RPMI7951 (cell line): ENCODE measurements at regions not wholly inside any gene's neighbourhood (a gene's known extent, or its start where the extent isn't known, plus 50 kb on each side); places are given as distances from the start of the nearest gene placed in this dataset.
A peak's percentile ranks its signal among the peaks of the same experiment; 100 is the strongest.

Experiments
- DNase-seq: peaks from one replicate; pipeline ENCODE4 v3.0.0-alpha.2; 2012; ENCODE audit warnings: low read depth

DNA sequence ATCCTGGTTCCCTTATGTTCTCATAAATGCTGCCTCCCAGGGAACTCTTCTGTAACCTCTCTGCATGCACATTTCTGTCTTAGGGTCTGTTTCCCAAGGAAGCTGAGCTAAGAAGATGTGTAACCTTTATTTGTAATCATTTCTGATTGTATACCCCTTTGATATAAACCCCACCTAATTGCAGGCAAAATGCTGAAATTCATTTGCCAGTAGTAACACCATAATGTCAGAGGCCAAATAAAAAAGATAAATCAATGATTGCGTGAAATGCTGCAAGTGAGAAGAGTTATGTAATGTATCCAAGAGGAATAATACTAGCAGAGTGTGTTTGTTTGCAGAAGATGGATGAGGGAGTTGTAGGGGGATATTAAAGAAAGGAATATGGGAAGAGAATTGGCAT is 822.6 kb upstream of the GRAMD2B start:
- no peak for DNase-seq

- DNase-seq, result no peak
Measured at GRCh38 chr5:125602184-125602583, 821.0 kb upstream of the GRAMD2B start.

DNA sequence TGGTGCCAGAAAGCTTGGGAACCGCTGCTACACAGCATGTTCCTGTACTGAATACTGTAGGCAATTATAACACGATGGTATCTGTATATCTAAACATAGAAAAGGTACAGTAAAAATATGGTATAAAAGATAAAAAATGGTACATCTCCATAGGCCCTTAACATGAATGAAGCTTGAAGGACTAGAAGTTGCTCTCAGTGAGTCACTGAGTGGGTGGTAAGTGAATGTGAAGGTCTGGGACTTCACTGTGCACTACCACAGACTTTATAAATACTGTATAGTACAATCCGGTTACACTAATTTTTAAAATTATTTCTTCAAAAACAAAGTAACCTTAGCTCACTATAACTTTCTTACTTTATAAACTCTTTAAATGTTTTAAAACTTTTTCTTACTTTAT is 819.9 kb upstream of the GRAMD2B start:
- DNase-seq, result no peak

- no peak for DNase-seq
Measured at GRCh38 chr5:125604104-125604503, 819.1 kb upstream of the GRAMD2B start.

- no peak for DNase-seq
Measured at GRCh38 chr5:125607018-125607417, 816.2 kb upstream of the GRAMD2B start.

DNA sequence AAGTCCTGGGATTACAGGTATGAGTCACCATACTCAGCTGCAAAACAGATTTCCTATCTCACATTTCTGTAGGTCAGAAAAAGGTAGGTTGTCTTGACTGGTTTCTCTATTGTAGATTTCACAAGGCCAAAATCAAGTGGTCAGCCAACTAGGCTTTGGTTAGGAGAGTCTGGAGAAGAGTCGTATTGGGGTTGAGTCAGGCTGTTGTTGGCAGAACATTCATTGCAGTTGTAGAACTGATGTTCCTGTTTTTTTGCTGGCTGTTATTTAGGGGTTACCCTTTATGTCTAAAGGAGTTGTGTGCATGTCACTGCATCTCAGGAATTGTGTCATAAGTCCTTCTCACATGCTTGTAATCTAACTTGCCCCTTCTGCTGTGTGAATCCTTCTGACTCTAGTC is 814.2 kb upstream of the GRAMD2B start:
- no peak for DNase-seq

GRCh38 chr5:125610892-125611291 is 812.3 kb upstream of the GRAMD2B start:
- DNase-seq, result no peak

GRCh38 chr5:125611541-125611940 is 811.7 kb upstream of the GRAMD2B start:
- DNase-seq, result no peak

DNA sequence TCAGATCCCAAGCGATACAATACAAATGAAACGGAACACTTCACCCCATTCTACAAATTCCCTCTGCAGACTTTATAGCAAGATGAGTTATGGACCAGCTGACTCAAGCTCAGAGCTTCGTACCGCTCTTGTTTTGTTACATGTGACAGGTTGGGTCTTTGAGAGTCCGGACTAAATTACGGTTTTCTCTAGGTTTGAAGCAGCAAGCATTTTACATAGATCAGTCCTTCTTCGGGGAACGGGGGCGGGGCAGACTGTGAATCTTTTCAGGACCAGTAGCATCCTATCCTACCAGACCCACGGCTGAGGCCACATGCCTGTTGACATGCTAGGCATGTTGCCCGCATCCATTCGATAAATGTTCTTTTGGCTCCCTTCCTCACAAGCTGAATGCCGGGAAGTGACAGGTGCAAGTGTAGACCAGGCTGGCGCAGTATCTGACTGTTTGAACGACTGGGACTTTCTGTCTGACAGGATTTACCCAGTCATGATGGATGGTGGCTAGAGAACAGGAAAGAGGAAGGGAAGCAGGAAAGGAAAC is 811.0 kb upstream of the GRAMD2B start:
- no peak for DNase-seq

- DNase-seq, result no peak
Measured at GRCh38 chr5:125612776-125613175, 810.4 kb upstream of the GRAMD2B start.

DNA sequence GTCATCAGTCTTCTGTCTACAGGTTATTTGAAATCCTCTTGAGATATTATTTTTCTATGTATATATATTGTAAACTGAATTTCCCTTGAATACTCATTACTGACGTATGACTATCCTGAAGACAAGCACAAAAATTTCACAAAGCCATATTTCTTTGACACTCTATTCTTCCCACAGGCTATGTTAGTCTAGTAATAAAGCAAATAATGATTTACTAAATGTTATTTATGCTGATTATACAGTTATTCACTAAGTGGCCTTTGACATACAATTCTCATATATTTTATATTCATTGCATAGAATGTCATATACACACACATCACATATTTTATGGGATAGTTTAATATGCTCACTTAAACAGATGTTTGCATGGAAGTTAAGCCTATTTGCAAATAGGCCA is 793.0 kb upstream of the GRAMD2B start:
- no peak for DNase-seq

DNA sequence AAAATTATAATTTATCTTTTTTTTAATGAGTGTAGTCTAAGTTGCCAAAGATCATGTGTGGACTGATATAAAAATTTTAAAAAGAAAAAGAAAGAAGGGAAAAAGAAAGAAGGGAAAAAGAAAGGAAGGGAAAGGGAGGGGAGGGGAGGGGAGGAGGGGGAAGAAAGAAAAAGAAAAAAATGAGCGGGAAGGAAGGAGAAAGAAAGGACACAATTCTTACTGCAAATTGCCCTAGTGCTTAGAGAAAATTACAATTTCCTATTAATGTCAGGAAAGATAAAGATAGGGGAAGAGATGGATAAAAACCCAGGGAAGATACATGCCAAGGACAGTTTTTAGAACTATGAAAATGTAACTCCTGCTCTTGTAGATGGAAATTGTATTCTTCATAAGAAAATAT is 789.7 kb upstream of the GRAMD2B start:
- DNase-seq, result no peak

DNA sequence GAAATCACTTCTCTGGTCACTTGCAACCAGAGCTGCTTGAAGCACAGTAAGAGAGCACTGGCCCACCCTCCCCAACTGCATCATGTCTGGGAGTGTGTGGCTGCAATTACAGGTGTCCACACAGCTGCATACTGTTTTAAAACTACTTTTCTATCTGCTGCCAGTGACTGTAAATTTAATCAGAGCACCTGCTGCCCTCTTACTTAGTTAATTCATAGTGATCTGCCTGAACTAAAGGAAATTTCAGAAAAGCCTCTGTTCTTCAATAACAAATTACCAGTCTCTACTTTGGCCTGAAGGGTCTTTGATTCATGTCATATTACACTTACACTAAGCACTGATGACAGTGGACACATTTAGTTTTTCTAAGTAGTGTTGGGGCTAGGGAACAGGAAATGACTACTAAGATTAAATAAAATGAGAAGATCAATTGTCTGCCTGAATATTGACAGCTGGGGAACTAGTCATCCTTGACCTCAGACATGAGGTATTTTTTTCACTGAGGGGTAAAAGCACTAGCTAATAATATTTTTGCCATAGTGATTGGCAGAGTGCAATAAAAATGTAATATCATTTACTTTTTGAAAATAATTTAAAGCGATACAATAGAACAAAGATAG is 788.9 kb upstream of the GRAMD2B start:
- DNase-seq, result no peak

DNA sequence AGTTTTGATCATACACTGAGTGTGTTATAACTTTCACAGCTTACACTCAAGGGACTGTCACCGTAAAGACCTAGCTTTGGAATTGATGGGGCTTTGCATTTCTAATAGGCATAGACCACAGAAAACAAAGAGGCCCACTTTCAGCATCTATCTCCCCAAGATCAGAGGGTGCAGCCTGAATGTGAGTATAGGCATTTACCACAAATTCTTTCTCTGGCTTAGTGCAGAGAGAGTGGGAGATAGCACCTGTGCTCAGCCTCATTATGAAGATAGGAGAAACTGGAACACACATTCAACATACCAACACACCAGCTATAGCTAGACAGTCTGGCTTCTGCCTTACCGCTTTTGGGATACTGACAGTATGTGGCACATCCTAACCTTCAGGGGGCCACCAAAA is 783.4 kb upstream of the GRAMD2B start:
- no peak for DNase-seq

DNA sequence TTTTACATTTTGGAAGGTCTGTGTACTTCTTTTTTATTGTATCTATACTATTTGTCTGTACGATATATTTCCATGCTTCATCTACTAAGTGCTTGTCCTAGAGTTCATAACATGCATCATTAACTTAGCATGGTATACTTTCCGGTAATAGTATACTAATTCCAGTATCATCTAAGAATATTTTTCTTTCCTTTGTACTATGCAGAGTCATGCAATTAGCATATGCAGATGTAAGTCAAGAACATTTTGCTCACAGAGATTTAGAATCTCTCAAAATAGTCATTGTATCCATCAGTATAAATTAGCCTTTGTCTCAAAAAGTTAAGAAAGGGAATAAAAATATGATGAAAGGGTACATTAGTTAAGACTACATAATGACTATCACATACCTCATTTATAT is 770.4 kb upstream of the GRAMD2B start:
- DNase-seq, result no peak

DNA sequence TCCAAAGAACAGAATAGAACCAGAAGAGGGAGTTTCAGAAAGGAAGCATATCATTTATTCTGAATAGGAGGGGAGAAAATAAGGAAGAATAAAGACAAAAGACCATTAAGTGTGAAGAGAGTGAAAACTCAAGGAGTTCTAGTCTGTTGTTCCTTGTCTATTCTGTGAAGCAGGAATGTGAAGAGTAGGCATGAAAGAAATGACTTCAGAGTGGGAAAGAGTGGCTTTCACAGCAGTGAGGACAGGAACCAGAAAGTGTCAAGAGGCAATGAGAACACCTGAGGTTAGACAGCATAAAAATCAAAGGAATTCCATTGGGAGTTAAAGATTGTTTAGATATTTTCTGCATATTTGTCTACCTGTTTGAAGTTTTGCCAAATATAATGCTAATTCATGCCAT is 768.8 kb upstream of the GRAMD2B start:
- DNase-seq, result no peak

DNA sequence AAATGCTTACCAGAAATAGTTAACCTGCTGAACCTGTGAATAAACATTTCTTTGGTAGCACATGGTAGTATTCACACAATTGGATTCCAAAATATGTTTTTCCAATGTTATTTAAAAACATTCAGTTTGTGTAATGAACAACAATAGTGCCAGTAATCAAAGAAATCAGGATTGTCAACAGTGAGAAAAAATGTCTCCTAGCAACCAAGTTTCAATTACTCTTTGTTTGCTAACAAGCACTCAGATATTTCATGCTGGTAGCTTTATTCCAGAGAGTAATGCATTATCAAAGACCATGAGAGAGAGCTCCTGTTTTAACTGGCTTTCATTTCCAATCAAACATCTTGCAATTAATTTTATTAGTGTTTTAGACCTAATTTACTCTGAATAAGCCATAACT is 768.1 kb upstream of the GRAMD2B start:
- no peak for DNase-seq

- DNase-seq, result peak; percentile 14
Measured at GRCh38 chr5:125657936-125658335, 765.3 kb upstream of the GRAMD2B start.

DNA sequence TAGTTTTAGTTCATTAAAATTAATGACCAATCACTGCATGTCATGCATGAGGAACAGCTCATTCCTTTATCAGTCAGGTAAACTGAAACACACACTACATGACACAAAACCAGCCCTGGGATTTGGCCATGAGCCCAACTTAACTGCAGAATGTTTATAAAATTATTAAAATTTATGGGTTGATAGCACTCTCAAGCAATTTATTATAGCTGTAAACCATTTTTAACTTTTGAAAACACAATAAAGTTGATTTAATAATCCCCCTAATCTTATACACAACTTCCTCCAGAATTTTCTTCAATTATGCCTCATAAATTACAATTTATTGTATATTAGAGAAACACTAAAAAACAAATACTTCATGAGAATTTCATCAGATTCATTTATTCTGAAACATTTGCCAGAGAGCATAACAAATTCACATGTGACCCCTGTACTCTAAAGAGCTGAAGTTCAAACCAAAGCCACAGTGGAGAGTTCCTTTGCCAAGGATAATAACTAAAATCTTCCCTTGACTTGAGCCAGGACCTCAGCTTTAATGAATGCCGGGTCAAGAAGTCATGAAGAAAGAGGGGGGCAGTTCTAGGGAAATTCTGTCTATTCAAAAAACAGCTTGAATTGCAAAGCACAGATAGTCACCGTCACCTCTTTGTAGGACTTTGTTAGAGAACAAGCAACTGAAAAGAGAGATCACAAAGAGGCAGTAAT is 763.7 kb upstream of the GRAMD2B start:
- DNase-seq, result peak; percentile 80

DNA sequence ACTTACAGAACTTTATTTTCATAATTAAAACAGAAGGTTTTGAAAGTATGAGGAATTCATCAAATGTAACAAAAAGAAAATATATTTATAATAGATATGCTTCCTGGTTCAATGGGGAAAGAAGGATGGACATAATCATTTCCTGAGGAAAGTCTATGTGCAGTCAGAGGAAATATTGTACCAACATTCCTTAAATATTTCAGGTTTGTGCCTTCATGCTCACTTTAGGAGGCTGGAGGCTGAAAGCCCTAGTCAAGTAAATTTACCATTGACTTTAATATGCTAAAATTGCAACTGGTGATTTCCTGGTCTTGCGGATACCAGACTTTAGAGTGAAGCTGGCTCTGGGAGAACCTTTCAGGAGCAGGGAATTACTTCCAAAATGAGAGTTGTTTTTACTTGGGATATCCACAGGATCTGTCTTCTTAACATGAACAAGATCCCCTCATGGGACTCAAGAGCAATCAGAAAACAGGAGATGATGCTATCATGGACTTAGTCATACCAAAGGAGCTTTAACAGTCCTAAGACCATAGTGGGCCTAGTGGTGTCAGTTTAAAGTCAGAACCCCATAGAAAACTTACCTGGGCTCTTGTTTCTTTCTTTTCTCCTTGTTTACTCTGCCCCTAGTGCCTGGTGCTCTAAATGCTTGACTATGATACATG is 762.8 kb upstream of the GRAMD2B start:
- no peak for DNase-seq

- DNase-seq, result no peak
Measured at GRCh38 chr5:125661584-125661983, 761.6 kb upstream of the GRAMD2B start.

- DNase-seq, result peak; percentile 58
Measured at GRCh38 chr5:125668884-125669283, 754.3 kb upstream of the GRAMD2B start.

DNA sequence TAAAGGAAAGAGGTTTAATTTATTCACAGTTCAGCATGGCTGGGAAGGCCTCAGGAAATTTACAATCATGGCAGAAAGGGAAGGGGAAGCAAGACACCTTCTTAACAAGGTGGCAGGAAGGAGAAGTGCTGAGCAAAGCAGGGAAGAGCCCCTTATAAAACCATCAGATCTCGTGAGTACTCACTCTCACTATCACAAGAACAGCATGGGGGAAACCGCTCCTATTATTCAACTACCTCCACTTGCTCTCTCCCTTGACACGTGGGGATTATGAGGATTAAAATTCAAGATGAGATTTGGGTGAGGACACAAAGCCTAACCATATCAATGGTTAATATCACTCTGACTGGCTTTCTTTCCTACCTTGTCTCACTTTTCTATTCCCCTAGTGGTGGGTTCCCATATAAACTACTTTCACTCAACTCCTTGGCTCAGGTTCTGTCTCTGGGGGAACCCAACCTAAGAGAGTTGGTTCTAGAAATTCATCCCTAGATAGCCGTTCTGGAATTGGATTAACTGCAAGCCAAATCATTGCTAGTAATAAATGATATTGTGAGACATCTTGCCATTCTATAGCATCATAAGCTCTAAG is 749.8 kb upstream of the GRAMD2B start:
- no peak for DNase-seq
